ENCODE measurements at regions not wholly inside any gene's neighbourhood (a gene's known extent, or its start where the extent isn't known, plus 50 kb on each side); places are given as distances from the start of the nearest gene placed in this dataset.
"Not testable (repeated sequence)": the region's sequence is repeated elsewhere in the genome, so short reads cannot be mapped to it uniquely, and the experiment has no call there.

GRCh38 chr13:63546524-63546923 is 2130.9 kb upstream of the PCDH20 start:
- no peak for DNase-seq (ENCODE audit: low read depth)

- DNase-seq (ENCODE audit: low read depth), result no peak
Observed at GRCh38 chr13:63542770-63543169, 2127.1 kb upstream of the PCDH20 start.

- no peak for DNase-seq (ENCODE audit: low read depth)
Observed at GRCh38 chr13:63541336-63541735, 2125.7 kb upstream of the PCDH20 start.

- no peak for DNase-seq (ENCODE audit: low read depth)
Observed at GRCh38 chr13:63540061-63540460, 2124.4 kb upstream of the PCDH20 start.

GRCh38 chr13:63517371-63517770 is 2101.7 kb upstream of the PCDH20 start:
- DNase-seq (ENCODE audit: low read depth), result peak; percentile 13

GRCh38 chr13:63516124-63516523 is 2100.5 kb upstream of the PCDH20 start:
- no peak for DNase-seq (ENCODE audit: low read depth)

- no peak for DNase-seq (ENCODE audit: low read depth)
Observed at GRCh38 chr13:63514886-63515285, 2099.2 kb upstream of the PCDH20 start.

GRCh38 chr13:63512095-63512494 is 2096.4 kb upstream of the PCDH20 start:
- no peak for DNase-seq (ENCODE audit: low read depth)

GRCh38 chr13:63501702-63502101 is 2086.1 kb upstream of the PCDH20 start:
- DNase-seq (ENCODE audit: low read depth), result no peak

- no peak for DNase-seq (ENCODE audit: low read depth)
Observed at GRCh38 chr13:63497601-63498000, 2082.0 kb upstream of the PCDH20 start.

- DNase-seq (ENCODE audit: low read depth), result no peak
Observed at GRCh38 chr13:63492604-63493003, 2077.0 kb upstream of the PCDH20 start.

GRCh38 chr13:63490149-63490548 is 2074.5 kb upstream of the PCDH20 start:
- DNase-seq (ENCODE audit: low read depth), result no peak

GRCh38 chr13:63481334-63481733 is 2065.7 kb upstream of the PCDH20 start:
- DNase-seq (ENCODE audit: low read depth), result no peak

GRCh38 chr13:63472711-63473110 is 2057.1 kb upstream of the PCDH20 start:
- no peak for DNase-seq (ENCODE audit: low read depth)

GRCh38 chr13:63463782-63464610 is 2048.3 kb upstream of the PCDH20 start:
- DNase-seq (ENCODE audit: low read depth), result no peak

- DNase-seq (ENCODE audit: low read depth), result no peak
Observed at GRCh38 chr13:63460462-63461090, 2044.9 kb upstream of the PCDH20 start.

GRCh38 chr13:63457186-63457585 is 2041.5 kb upstream of the PCDH20 start:
- DNase-seq (ENCODE audit: low read depth), result no peak

GRCh38 chr13:63455938-63456337 is 2040.3 kb upstream of the PCDH20 start:
- DNase-seq (ENCODE audit: low read depth), result peak; percentile 48

- no peak for DNase-seq (ENCODE audit: low read depth)
Observed at GRCh38 chr13:63449550-63449949, 2033.9 kb upstream of the PCDH20 start.

GRCh38 chr13:63448692-63449091 is 2033.0 kb upstream of the PCDH20 start:
- DNase-seq (ENCODE audit: low read depth), result no peak

- DNase-seq (ENCODE audit: low read depth), result no peak
Observed at GRCh38 chr13:63446329-63446728, 2030.7 kb upstream of the PCDH20 start.

- not testable (repeated sequence) for DNase-seq (ENCODE audit: low read depth)
Observed at GRCh38 chr13:63444225-63444624, 2028.6 kb upstream of the PCDH20 start.

- no peak for DNase-seq (ENCODE audit: low read depth)
Observed at GRCh38 chr13:63438951-63439350, 2023.3 kb upstream of the PCDH20 start.

- DNase-seq (ENCODE audit: low read depth), result no peak
Observed at GRCh38 chr13:63436325-63436668, 2020.6 kb upstream of the PCDH20 start.
